ENCODE measurements at regions not wholly inside any gene's neighbourhood (a gene's known extent, or its start where the extent isn't known, plus 50 kb on each side); places are given as distances from the start of the nearest gene placed in this dataset.

DNA sequence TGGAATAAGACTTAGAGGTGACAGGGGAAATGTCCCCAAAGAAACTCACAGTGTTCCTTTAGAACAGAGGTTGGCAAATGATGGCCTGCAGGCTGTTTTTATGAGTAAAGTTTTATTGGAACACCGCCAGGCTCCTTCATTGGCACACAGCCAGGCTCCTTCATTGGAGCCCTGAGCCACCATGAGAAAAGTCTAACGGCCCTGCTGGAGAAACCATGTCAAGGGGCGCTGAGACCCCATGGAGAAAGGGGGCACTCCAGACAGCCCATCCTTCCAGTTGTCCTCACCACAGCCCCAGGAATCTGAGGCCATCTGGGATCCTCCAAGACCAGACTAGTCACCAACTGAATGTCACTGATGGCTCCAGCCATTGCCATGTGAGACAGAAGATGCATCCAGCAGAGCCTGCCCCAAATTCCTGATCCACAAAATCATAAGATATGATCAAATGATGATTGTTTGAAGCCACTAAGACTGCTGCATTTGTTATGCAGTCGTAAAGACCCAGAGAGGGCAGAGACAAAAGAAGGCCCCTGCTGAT lies 88.2 kb upstream of the GPR26 start:
- no peak for DNase-seq

DNA sequence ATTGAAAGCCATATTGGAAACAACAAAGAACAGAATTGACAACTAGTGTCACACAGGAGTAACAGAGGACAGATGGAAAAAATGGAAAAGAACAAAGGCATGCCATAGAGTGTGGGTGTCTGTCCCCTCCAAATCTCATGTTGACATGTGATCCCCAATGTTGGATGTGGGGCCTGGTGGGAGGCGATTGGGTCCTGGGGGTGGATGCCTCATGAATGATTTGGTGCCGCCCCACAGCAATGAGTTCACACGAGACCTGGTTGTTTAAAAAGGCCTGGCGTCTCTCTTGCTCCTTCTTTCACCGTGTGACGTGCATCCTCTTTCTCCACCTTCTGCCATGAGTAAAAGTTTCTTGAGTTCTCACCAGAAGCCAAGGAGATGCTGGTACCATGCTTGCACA lies 87.4 kb upstream of the GPR26 start:
- DNase-seq = no peak

DNA sequence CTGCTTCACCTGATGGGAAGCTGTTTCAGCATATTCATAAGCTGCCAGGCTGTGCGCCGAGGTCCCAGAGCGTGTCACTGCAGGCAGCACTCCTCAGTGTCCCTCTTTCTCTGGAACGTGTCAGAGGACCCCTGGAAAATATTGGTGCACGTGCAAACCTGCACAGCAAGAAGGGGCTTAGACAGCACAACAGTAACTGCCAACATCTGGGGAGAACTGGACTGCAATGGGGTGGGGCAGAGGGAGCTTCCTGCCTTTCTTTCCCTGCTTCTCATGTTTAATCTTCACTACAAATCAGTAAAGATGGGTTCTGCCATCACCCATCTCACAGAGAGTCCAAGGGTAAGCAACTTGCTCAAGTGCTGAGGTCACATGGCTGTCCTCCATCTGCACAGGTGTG lies 86.5 kb upstream of the GPR26 start:
- DNase-seq = no peak

- no peak for DNase-seq
Observed at GRCh38 chr10:123580426-123580825, 85.7 kb upstream of the GPR26 start.

DNA sequence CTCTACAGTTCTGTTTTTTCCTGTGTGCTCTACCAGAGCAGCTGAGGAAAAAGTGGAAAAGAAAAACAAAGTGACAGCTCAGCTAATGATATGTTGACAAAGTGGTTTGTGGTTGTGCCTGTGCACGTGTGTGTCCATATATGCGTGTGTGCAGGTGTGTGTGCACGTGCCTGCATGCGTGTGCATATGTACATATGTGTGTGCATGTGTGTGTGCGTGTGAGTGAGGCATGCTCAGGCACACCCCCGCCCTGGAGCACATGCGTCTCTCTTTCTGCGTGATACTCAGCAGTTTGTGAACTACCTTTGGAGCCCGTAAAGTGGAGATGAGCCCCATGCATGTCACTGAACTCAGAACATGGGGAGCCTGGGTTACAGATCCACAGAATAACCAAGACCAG lies 84.5 kb upstream of the GPR26 start:
- no peak for DNase-seq

DNA sequence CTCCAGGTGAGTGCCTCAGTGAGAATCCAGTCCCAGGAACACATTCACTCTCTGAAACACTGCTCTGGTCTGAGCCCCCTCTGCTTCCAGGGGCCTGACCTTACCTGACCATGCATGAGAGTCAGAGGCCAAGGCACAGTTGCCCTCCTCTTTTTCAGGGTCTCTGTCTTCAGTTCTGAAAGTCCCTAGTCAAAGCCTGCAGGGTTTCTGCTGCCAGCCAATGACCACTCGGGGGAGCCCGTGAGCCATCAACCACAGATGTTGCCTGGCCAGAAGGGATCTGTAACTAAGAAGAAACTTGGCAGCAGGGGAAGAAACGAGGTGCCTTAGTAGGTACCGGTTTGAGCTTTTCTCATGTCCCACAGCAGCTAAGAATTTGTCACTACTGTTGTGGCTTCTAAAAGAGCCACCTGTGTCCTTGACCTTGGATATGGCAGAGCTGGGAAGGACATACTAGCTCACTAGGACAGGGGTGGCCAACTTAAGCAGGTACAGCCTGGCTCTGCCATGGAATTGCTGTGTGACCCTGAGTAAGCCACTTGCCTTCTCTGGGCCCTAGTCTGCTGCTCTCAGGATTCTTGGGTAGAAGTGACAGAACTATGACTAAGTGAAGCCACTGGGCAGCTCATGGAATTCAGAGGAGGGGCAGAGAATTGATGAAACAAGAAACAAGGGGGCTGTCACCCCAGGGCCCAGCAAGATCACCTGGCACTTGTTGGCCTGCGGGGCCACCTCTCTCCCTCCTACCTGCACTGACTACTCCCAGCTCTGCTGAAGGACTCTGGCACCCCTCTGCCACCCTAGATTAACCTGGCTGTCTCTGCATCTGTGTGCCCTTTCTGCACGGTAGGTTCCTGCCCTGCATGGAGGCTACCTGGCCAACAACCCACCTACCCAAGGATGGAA lies 83.8 kb upstream of the GPR26 start:
- peak; percentile 74 for DNase-seq

DNA sequence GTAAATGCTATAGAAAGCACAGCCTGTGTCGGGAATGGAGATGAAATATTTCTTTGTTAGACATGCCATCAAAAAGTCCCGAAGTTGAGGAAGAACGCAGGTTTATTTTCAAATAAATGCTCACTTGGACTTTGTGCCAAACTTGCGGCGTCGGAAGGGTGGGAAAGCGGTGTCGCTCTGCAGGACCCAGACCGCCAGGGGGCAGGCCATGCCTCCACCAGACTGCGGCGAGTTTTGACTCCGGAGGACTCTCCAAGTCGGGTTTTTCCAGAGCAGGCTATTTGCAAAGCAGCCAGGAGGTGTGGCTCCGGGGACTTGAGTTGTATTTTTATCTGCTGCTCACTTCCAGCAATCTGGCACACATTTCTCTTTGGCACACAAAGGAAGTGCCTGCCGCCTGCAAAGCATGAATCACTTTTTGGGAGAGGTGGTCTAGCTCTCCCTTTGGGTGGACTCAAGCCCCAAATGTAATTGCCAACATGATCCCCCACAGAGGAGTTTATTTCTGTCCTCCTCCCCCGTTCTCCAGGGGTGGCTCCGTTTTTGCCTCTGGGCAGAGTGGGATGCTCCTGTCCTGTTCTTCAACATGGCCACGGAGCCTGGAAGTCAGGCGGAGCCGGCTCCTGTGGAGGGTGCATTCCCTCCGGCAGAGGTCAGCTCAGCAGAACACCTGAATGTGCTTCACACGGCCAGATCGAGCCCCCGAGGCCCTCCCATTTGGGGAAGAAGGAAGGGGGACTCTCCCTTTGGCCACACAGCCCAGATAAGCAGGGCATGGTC lies 82.3 kb upstream of the GPR26 start:
- peak; percentile 86 for DNase-seq

DNA sequence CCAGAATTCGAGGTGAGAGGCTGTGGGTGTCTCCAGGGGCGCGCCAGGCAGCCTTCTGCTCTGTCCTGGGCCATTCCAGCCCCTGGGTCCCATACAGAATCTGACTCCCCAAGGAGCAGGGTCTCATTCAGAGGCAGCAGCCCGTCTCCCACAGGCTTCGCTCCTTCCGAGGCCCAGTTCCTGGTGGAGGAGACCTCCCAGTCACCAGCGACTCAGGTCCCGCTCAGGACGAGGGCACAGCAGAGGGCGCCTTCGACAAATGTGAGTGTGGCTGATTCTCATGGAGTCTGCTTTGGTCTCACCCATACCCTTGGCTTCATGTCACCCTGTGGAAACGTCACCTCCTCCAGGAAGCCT lies 81.8 kb upstream of the GPR26 start:
- DNase-seq = no peak

GRCh38 chr10:123585477-123586445 lies 80.4 kb upstream of the GPR26 start:
- DNase-seq = no peak

GRCh38 chr10:123587110-123587509 lies 79.0 kb upstream of the GPR26 start:
- no peak for DNase-seq

DNA sequence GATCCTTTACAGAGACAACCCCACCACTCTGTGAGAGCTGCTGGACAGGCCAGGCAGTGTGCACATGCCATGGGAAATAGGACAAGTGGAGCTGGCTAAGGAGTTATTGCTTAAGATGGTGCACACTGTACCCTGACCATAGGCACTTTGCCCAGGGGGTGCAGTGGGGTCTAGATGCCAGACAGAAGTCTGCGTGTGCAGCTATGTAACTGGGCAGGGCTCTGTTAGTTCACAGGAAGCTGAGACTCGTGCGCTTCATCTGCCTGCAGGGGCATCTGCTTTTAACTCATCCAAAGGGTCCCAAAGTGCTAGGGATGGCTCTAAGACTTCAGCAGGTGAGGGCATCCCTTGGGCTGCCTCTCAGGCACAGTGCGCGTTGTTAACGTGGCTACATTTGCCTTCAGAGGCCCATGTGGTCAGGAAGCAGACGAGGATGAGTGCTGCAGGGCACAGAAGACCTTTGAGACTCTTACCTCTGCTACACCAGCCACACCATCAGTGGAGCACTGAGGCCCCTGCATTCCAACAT lies 77.7 kb upstream of the GPR26 start:
- DNase-seq = no peak

DNA sequence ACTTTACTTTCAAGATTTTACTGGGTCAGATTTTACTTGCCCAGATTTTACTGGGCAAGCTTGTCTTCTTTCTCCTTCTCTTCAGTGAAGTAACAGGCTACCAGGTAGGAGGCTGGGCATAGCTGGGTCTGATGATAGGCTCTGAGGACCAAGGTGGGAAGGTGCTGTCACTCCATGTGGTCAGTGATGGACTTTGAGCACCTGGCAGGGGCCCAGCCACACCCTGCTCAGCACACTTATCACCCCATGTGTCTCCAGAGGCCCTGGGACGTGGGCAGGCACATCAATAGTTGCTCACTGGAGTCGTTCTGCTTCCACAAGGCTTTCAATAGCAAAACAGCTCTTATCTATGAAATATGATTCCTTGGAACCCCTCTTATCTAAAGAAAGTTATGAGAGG lies 70.5 kb upstream of the GPR26 start:
- DNase-seq = no peak

- no peak for DNase-seq
Observed at GRCh38 chr10:123597676-123598075, 68.5 kb upstream of the GPR26 start.

- no peak for DNase-seq
Observed at GRCh38 chr10:123599366-123599849, 66.7 kb upstream of the GPR26 start.

DNA sequence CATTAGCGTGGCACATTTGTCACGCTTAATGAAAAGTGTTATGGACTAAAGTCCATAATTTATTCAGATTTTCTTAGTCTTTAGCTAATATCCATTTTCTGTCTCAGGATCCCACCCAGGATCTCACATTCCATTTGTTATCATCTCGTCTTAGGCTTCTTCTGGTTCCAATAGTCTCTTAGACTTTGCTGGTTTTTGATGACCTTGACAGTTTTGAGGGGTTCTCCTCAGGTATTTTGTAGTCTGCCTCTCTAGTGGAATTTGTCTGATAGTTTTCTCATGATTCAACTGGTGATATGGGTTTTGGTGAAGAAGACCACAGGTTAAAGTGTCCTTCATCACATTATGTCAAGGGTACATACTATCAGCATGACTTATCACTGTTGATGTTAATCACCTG lies 66.0 kb upstream of the GPR26 start:
- DNase-seq = no peak

GRCh38 chr10:123603130-123603529 lies 63.0 kb upstream of the GPR26 start:
- DNase-seq = no peak

DNA sequence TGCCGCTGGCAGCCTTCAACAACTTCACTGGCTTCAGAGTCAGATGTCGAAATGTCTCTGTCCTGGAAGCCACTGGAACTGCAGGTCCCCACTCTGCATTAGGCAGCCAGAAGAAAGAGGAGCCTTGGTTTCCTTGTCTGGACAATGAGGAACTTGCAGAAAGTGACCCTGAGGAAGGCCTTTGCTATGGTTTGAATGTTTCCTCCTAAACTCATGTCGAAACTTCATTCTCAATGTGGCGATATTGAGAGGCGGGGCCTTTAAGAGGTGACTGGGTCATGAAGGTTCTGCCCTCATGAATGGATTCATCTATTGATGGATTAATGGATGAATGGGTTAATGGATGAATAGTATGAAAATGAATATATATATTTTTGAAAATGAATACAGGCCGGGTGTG lies 61.6 kb upstream of the GPR26 start:
- no peak for DNase-seq

- DNase-seq = no peak
Observed at GRCh38 chr10:123606006-123606405, 60.1 kb upstream of the GPR26 start.

- no peak for DNase-seq
Observed at GRCh38 chr10:123606955-123607354, 59.2 kb upstream of the GPR26 start.

DNA sequence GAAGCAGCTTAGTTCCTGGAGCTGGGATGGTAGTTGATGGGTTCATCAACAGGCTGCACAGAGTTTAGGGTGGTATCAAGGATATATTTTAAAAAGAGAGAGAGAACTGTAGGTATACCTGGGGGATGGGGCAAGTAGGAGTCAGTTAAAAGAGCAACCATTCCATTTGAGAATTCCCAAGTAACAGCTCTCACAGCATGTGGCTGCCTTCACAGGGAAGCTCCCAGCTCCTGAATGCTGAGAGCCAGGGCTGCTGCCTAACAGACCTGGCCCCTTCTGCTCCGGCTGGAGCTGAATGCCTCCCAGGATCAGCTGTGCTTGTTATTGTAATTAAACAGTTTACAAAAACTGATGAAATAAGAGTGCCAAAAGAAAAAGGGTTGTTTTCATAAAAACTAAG lies 58.8 kb upstream of the GPR26 start:
- no peak for DNase-seq

DNA sequence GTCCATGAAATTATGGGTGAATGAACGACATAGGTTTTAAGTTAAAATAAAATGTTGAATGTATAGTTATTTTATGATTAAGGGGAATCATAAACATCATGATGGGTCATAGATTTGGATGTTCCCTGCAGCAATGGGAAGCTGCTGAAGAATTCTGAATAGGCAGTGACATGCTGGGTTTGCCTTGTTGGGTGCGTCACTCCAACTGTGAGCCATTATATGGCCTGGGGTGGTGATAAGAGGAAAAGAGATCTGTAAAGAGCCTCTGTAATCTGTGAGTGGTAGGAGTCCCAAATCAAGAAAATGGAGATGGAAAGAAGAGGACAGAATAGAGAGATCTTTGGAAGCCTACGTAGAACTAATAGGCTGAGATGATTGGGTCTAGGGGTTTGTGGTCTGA lies 58.1 kb upstream of the GPR26 start:
- no peak for DNase-seq

DNA sequence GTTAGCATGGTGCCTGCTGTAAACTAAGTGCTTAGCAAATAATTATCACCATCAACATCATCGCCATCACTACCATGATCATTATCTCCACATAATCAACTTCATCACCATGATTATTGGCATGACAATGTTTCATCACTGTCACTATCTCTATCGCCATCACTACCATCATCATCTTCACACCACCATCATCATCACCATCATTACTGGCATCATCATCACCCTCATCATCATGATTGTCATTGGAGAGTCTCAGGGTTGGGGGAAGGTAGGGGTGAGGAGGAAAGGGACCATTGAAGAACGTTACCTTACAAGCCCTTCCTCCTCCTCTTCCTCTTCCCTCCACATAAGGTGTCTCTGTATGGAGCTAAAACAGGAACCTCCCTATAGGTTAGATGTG lies 54.9 kb upstream of the GPR26 start:
- DNase-seq = no peak
